ENCODE measurements at regions not wholly inside any gene's neighbourhood (a gene's known extent, or its start where the extent isn't known, plus 50 kb on each side); places are given as distances from the start of the nearest gene placed in this dataset.

GRCh38 chr12:130249376-130249775, 87.1 kb downstream of the FZD10 start:
- Histone ChIP-seq H3K36me3 (no peaks in the 10 kb centered on the region), H3K4me3 (no peak overlapping the region), H3K9me3 (no peaks in the 10 kb centered on the region), H3K27me3 (no peaks in the 10 kb centered on the region)
- DNase-seq = no peak

- Histone ChIP-seq H3K9me3 (no peaks in the 10 kb centered on the region), H3K27me3 (no peaks in the 10 kb centered on the region), H3K36me3 (no peaks in the 10 kb centered on the region), H3K4me3 (no peak overlapping the region)
- DNase-seq = no peak
These were observed 86.4 kb upstream of the PIWIL1 start for GRCh38 chr12:130251236-130251780.

- DNase-seq = no peak
- no peaks in the 10 kb centered on the region for H3K27me3 ChIP-seq
These were observed 83.8 kb upstream of the PIWIL1 start for GRCh38 chr12:130253866-130254265.

GRCh38 chr12:130254461-130255276, 83.0 kb upstream of the PIWIL1 start:
- Histone ChIP-seq H3K4me3 (no peak overlapping the region), H3K9me3 (no peaks in the 10 kb centered on the region), H3K27me3 (no peaks in the 10 kb centered on the region), H3K36me3 (no peaks in the 10 kb centered on the region)
- DNase-seq = no peak

More at GRCh38 chr12:130253866-130254265, 83.8 kb upstream of the PIWIL1 start:
- Histone ChIP-seq H3K36me3 (no peaks in the 10 kb centered on the region), H3K9me3 (no peaks in the 10 kb centered on the region), H3K4me3 (no peak overlapping the region)

- Histone ChIP-seq H3K4me3 (no peak overlapping the region), H3K9me3 (no peaks in the 10 kb centered on the region), H3K27me3 (no peaks in the 10 kb centered on the region), H3K36me3 (no peaks in the 10 kb centered on the region)
- no peak for DNase-seq
These were observed 78.8 kb upstream of the PIWIL1 start for GRCh38 chr12:130258863-130259262.

GRCh38 chr12:130263025-130263424, 74.7 kb upstream of the PIWIL1 start:
- no peaks in the 10 kb centered on the region for H3K36me3 ChIP-seq
- no peak overlapping the region for H3K4me3 ChIP-seq
- H3K27me3 ChIP-seq = no peaks in the 10 kb centered on the region
- DNase-seq = no peak
- no peaks in the 10 kb centered on the region for H3K9me3 ChIP-seq

GRCh38 chr12:130263996-130264395, 73.7 kb upstream of the PIWIL1 start:
- DNase-seq = no peak
- H3K9me3 ChIP-seq = no peaks in the 10 kb centered on the region
- no peaks in the 10 kb centered on the region for H3K36me3 ChIP-seq
- H3K27me3 ChIP-seq = no peaks in the 10 kb centered on the region
- no peak overlapping the region for H3K4me3 ChIP-seq

GRCh38 chr12:130266751-130267150, 70.9 kb upstream of the PIWIL1 start:
- DNase-seq = no peak
- H3K9me3 ChIP-seq = no peaks in the 10 kb centered on the region
- H3K27me3 ChIP-seq = no peaks in the 10 kb centered on the region
- no peak overlapping the region for H3K4me3 ChIP-seq
- H3K36me3 ChIP-seq = no peaks in the 10 kb centered on the region

GRCh38 chr12:130280231-130280630, 57.5 kb upstream of the PIWIL1 start:
- no peaks in the 10 kb centered on the region for H3K27me3 ChIP-seq
- DNase-seq = no peak
- H3K36me3 ChIP-seq = no peaks in the 10 kb centered on the region
- H3K4me3 ChIP-seq = peak overlapping the region; percentile 22
- H3K9me3 ChIP-seq = no peaks in the 10 kb centered on the region

GRCh38 chr12:130280742-130281141, 56.9 kb upstream of the PIWIL1 start:
- Histone ChIP-seq H3K9me3 (no peaks in the 10 kb centered on the region), H3K4me3 (no peak overlapping the region), H3K27me3 (no peaks in the 10 kb centered on the region), H3K36me3 (no peaks in the 10 kb centered on the region)
- no peak for DNase-seq

- DNase-seq = peak; percentile 3
- Histone ChIP-seq H3K36me3 (no peaks in the 10 kb centered on the region), H3K4me3 (no peak overlapping the region), H3K27me3 (no peaks in the 10 kb centered on the region), H3K9me3 (no peaks in the 10 kb centered on the region)
These were observed 56.4 kb upstream of the PIWIL1 start for GRCh38 chr12:130281153-130281799.

GRCh38 chr12:130286041-130286440, 51.6 kb upstream of the PIWIL1 start:
- no peaks in the 10 kb centered on the region for H3K9me3 ChIP-seq
- H3K36me3 ChIP-seq = no peaks in the 10 kb centered on the region
- H3K4me3 ChIP-seq = no peak overlapping the region
- no peak for DNase-seq
- H3K27me3 ChIP-seq = no peaks in the 10 kb centered on the region

GRCh38 chr12:130286741-130287440, 50.8 kb upstream of the PIWIL1 start:
- H3K4me3 ChIP-seq = no peak overlapping the region
- H3K36me3 ChIP-seq = no peaks in the 10 kb centered on the region
- no peak for DNase-seq
- H3K9me3 ChIP-seq = no peaks in the 10 kb centered on the region
- no peaks in the 10 kb centered on the region for H3K27me3 ChIP-seq

All from MG63 (cell line).